PC-9 (cell line): ENCODE measurements at regions not wholly inside any gene's neighbourhood (a gene's known extent, or its start where the extent isn't known, plus 50 kb on each side); places are given as distances from the start of the nearest gene placed in this dataset.

ENCODE experiments used
- CTCF ChIP-seq: fragments of 200-600 bp; sonication (generic); conservative IDR thresholded peaks from 2 replicates; pipeline ENCODE4 v1.6.1; 2017; ENCODE audit warnings: mixed run types, antibody characterized with exemption, mild to moderate bottlenecking, moderate library complexity
- EZH2 ChIP-seq: fragments of 200-600 bp; sonication (generic); IDR thresholded peaks from 2 replicates; pipeline ENCODE4 v1.8.0; 2017; ENCODE audit warnings: antibody characterized with exemption, low read depth

GRCh38 chr1:29655145-29655544 is 418.8 kb downstream of the PTPRU start:
- no peak for TF ChIP-seq EZH2
- no peak for TF ChIP-seq CTCF
